Thoracic aorta (tissue), 2 donors: ENCODE measurements at regions not wholly inside any gene's neighbourhood (a gene's known extent, or its start where the extent isn't known, plus 50 kb on each side); places are given as distances from the start of the nearest gene placed in this dataset.

Experiments used
- ATAC-seq: fragments of 150-250 bp; one replicate; pipeline ENCODE4 v1.8.0; 2017; ENCODE audit warnings: low read depth; ENCODE audit not compliant: insufficient number of reproducible peaks, low FRiP score
- DNase-seq: peaks from one replicate; pipeline ENCODE4 v3.0.0-alpha.2; 2020; ENCODE audit warnings: low spot score
- H3K27ac ChIP-seq, 2 donors: fragments of 200-600 bp; sonication (generic); 1 replicate in 1 of 2; 2 replicates in 1 of 2; pipeline ENCODE4 v1.5.1; 2016; ENCODE audit warnings: mild to moderate bottlenecking in 2 of 2, moderate library complexity in 2 of 2
- H3K27me3 ChIP-seq: fragments of 200-600 bp; sonication (generic); replicated peaks from 2 replicates; pipeline ENCODE4 v1.6.0; 2016; ENCODE audit warnings: mild to moderate bottlenecking; ENCODE audit not compliant: insufficient read depth
- H3K36me3 ChIP-seq: fragments of 200-600 bp; sonication (generic); one replicate; pipeline ENCODE4 v1.5.1; 2016
- H3K4me1 ChIP-seq, 2 donors: fragments of 200-600 bp; sonication (generic); 1 replicate in 1 of 2; 2 replicates in 1 of 2; pipeline versions ENCODE4 v1.5.1 to v1.6.0; 2016; ENCODE audit warnings: low read depth in 2 of 2, mild to moderate bottlenecking in 1 of 2; ENCODE audit not compliant: control insufficient read depth in 1 of 2
- H3K4me3 ChIP-seq: fragments of 200-600 bp; sonication (generic); 2 replicates; pipeline ENCODE4 v1.5.1; 2016; ENCODE audit warnings: mild to moderate bottlenecking
- H3K9me3 ChIP-seq: fragments of 200-600 bp; sonication (generic); 2 replicates; pipeline ENCODE4 v1.5.1; 2016
- TF ChIP-seq, protein P1 (sequence below): fragments of 200-600 bp; sonication (generic); IDR thresholded peaks from one replicate; pipeline ENCODE4 v1.5.1; 2019; ENCODE audit warnings: antibody characterized with exemption

DNA sequence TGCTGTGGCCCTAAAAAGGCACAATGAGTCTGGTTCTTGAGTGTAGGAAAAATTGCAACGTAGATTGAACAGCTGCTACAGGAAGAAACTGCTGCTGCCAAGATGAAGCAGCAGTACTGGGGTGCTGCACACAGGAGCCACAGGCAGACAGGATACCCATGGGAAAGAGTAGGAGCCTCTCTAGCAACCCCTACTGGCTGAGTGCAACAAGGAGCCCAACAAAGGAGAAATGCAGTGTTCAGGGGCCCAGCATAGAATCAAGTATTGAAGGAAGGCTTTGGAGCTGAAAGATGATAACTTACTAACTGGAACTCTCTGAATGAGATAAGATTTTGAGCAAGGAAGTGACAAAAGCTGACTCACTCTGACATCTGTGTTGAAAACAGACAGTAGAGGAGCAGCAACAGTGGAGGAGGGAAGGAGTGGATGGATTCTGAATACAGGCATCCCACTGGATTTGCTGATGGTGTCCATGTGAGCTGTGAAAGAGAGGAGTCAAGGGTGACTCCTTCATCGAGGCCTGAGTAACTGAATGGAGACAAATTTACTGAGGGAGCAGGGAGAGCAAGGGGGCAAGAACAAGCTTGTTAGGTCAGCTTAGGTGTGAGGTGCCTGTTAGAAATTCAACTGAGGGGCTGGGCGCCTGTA, 534.7 kb upstream of the JARID2 start:
- DNase-seq (no peak), ATAC-seq (no peak)
- Histone ChIP-seq H3K4me3 (no peak overlapping the region), H3K27ac (no peak overlapping the region), H3K9me3 (no peaks in the 10 kb centered on the region), H3K4me1 (peaks cover 3 to 12% of the 10 kb centered on the region in 2 donors), H3K36me3 (no peaks in the 10 kb centered on the region), H3K27me3 (no peaks in the 10 kb centered on the region)
- TF ChIP-seq, protein P1, sequence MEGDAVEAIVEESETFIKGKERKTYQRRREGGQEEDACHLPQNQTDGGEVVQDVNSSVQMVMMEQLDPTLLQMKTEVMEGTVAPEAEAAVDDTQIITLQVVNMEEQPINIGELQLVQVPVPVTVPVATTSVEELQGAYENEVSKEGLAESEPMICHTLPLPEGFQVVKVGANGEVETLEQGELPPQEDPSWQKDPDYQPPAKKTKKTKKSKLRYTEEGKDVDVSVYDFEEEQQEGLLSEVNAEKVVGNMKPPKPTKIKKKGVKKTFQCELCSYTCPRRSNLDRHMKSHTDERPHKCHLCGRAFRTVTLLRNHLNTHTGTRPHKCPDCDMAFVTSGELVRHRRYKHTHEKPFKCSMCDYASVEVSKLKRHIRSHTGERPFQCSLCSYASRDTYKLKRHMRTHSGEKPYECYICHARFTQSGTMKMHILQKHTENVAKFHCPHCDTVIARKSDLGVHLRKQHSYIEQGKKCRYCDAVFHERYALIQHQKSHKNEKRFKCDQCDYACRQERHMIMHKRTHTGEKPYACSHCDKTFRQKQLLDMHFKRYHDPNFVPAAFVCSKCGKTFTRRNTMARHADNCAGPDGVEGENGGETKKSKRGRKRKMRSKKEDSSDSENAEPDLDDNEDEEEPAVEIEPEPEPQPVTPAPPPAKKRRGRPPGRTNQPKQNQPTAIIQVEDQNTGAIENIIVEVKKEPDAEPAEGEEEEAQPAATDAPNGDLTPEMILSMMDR: no peak

DNA sequence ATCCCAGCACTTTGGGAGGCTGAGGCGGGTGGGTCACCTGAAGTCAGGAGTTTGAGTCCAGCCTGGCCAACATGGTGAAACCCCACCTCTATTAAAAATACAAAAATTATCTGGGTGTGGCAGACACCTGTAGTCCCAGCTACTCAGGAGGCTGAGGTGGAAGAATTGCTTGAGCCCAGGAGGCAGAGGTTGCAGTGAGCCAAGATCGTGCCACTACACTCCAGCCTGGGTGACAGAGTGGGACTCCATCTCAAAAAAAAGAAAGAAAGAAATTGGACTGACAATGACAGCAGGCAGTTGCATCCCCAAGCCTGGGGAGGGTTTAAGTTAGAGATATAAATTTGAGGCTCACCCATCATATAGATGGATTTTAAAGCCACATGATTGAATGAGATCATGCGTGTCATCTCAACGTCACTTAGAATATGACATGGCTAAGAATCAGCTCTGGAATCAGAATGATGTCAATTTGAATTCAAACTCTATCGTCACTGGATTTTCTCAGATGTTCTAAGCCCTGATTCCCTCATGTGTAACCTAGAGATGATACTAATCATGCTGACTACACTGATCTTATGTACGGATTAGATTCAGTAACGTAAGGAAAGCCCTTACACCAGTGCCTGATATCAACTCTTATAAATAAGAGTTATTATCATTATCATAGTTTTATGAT, 534.0 kb upstream of the JARID2 start:
- no peaks in the 10 kb centered on the region for H3K27me3 ChIP-seq
- TF ChIP-seq, protein P1: no peak
- H3K36me3 ChIP-seq: no peaks in the 10 kb centered on the region
- H3K27ac ChIP-seq: no peak overlapping the region
- no peak overlapping the region for H3K4me3 ChIP-seq
- H3K9me3 ChIP-seq: no peaks in the 10 kb centered on the region
- peaks cover under 1 to 5% of the 10 kb centered on the region in 2 donors for H3K4me1 ChIP-seq
- ATAC-seq: no peak
- DNase-seq: no peak

DNA sequence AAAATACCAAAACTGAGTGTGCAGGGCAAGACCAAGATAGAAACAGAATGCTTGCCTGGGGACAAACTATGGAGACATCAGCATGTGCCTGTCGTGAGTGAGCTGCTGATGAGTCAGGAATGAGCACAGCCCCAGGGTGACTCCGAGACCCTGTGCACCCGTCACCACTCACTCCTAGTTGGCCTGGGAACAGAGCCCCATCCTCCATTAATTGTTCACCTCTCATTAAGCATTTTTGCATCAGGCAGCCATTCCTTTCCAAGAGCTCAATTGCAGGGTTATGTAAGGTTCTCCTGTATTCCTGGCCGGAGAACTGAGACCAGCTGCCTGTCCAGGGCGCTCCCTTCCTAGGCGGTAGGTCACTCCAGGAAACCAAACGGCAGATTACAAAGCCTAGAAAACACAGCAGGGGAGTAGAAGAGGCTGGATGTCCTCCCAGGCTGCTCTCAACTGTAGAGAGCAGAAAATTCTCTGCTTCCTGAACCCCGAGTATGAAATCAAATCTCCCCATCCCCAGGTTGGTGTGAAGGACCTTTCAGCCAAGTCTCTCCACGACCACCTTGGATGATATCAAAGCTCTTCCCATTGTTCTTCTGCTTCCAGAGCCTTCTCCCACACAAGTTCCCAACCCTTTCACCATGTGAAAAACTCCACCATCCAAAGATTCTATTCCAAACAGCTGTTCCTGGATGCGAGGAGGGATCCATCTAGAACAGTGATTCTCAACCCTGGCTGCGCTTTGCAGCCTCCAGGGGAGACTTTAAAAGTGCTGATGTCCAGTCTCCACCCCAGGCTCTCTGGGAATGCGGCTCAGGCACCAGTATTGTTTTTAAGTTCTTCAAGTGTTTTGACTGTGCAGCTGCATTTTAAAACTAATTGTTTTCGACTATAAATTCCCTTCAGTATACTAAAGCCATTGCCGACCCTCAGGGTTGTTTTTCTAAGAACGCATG, 532.6 kb upstream of the JARID2 start:
- ATAC-seq (no peak), DNase-seq (no peak)
- H3K4me3 ChIP-seq: no peak overlapping the region
- no peaks in the 10 kb centered on the region for H3K9me3 ChIP-seq
- TF ChIP-seq, protein P1: no peak
- H3K36me3 ChIP-seq: no peaks in the 10 kb centered on the region
- H3K27me3 ChIP-seq: no peaks in the 10 kb centered on the region
- no peak overlapping the region for H3K27ac ChIP-seq
- H3K4me1 ChIP-seq: no peaks in the 10 kb centered on the region

DNA sequence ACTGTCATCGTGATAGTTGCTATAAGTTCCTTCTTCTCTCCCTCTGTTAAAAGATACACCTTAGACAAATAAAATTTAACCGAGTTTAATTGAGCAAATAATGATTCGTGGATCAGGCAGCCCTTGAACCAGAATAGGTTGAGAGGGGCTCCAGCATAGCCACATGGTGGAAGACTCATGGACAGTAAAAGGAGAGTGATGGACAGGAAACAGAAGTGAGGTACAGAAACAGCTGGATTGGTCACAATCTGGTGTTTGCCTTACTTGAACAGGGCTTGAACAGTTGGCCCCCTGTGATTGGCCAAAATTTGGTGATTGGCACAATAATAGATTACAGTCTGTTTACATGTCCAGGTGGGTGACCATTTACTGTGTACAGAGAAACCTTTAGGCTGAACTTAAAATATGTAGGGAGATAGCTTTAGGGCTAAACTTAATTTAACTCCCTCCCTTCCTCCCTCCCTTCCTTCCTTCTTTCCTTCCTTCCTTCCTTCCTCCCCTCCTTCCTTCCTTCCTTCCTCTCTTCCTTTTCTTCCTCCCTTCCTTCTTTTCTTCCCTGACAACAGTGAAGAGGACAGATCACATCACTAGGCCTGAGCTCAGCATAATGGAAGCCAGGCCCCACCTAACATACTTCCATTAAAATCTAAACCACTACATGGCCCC, 531.8 kb upstream of the JARID2 start:
- TF ChIP-seq, protein P1: no peak
- Histone ChIP-seq H3K4me3 (no peak overlapping the region), H3K27ac (no peak overlapping the region), H3K27me3 (no peaks in the 10 kb centered on the region), H3K9me3 (no peaks in the 10 kb centered on the region), H3K4me1 (no peaks in the 10 kb centered on the region), H3K36me3 (no peaks in the 10 kb centered on the region)
- ATAC-seq (no peak), DNase-seq (no peak)
